BLaER1 treated with 17β-estradiol and CSF1 and Interleukin-3, amounts not matched to agents 10 nM and 100 nM (cell line): ENCODE measurements at regions not wholly inside any gene's neighbourhood (a gene's known extent, or its start where the extent isn't known, plus 50 kb on each side); places are given as distances from the start of the nearest gene placed in this dataset.

Experiments used
- H3K27ac ChIP-seq, 11 experiments: shearing (Covaris generic); formaldehyde crosslinking; 2 replicates each; pipeline ENCODE4 v1.8.1; 2022
- H3K27me3 ChIP-seq, 11 experiments: shearing (Covaris generic); formaldehyde crosslinking; 2 replicates each; pipeline ENCODE4 v1.8.1; 2022
- H3K36me3 ChIP-seq, 11 experiments: shearing (Covaris generic); formaldehyde crosslinking; 2 replicates each; pipeline ENCODE4 v1.8.1; 2022
- H3K4me1 ChIP-seq, 10 experiments: shearing (Covaris generic); formaldehyde crosslinking; 2 replicates each; pipeline ENCODE4 v1.8.1; 2022
- H3K4me2 ChIP-seq, 11 experiments: shearing (Covaris generic); formaldehyde crosslinking; 2 replicates each; pipeline ENCODE4 v1.8.1; 2022
- H3K4me3 ChIP-seq, 10 experiments: shearing (Covaris generic); formaldehyde crosslinking; 2 replicates each; pipeline ENCODE4 v1.8.1; 2022
- H3K9ac ChIP-seq, 11 experiments: shearing (Covaris generic); formaldehyde crosslinking; 2 replicates each; pipeline ENCODE4 v1.8.1; 2022
- H3K9me3 ChIP-seq, 11 experiments: shearing (Covaris generic); formaldehyde crosslinking; replicated peaks in 1 of 11; 2 replicates each; pipeline ENCODE4 v1.8.1; 2022
- H4K20me1 ChIP-seq, 11 experiments: shearing (Covaris generic); formaldehyde crosslinking; 2 replicates each; pipeline ENCODE4 v1.8.1; 2022
- Cebpa-rat ChIP-seq, 11 experiments: shearing (Covaris generic); IDR thresholded peaks; 2 replicates each; pipeline ENCODE4 v1.8.1; 2022

DNA sequence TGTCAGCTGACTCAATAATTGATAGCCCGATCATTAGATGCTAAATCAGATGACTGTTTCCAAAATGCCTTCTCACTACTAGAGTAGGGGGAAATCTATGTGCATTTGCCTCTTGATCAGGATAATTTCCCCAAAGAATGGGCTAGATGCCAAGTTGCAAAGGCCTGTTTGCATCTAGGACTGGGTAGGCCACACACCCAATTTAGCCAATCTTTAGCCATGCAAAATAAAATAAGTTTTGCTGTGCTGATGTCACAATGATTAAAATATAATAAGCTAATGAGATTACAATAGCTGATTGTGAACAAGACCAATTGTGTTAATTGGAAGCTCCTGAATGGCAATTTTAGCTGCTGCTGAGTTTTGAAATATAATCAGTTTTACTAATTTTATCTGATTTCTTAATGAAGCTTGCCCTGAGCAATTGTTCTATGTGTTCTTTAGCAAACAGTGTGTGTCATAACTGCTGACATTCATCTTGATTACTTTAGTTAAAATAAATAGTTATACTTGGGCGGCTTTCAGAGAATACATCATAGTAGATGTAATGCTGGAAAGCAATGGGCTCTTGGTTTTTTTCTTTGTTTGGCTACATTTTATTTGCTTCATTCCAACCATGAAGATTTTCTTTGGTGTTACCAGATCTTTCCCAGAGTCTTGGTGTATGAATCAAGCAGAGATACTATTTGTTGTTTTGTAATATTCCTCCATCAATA lies 973.2 kb upstream of the SLC35B3 start:
- H3K27me3 ChIP-seq: no peaks in the 10 kb centered on the region
- H3K4me2 ChIP-seq: no peak overlapping the region
- no peak for TF ChIP-seq Cebpa-rat (IDR thresholded peaks at IDR 0.05)
- H3K9ac ChIP-seq: no peak overlapping the region
- H3K4me3 ChIP-seq: no peak overlapping the region
- H3K4me1 ChIP-seq: no peaks in the 10 kb centered on the region
- no peaks in the 10 kb centered on the region for H3K36me3 ChIP-seq
- no peaks in the 10 kb centered on the region for H4K20me1 ChIP-seq
- H3K27ac ChIP-seq: no peak overlapping the region
- H3K9me3 ChIP-seq: no peaks in the 10 kb centered on the region

DNA sequence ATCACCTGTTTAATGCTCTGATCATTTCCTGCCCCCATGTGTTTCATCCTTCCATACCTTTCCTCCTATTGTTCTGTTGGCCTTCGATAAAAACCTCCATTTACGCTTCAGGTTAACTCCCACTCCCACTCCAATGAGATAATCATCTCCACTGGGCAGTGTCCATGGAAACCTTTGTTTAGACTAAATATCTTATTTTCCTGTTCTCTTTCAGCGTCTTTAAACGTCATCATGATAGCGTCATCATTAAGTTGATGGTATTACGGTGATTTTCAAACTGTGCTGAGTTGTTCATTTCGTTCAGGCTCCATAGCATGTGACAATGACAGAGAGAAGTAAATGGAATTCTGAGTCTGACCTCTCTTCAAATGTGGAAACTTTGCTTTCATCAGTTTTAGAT lies 970.5 kb upstream of the SLC35B3 start:
- Histone ChIP-seq H3K4me3 (no peak overlapping the region), H3K27me3 (no peaks in the 10 kb centered on the region), H4K20me1 (no peaks in the 10 kb centered on the region), H3K27ac (no peak overlapping the region), H3K9ac (no peak overlapping the region), H3K9me3 (no peaks in the 10 kb centered on the region), H3K36me3 (no peaks in the 10 kb centered on the region), H3K4me2 (no peak overlapping the region), H3K4me1 (no peaks in the 10 kb centered on the region)
- no peak for TF ChIP-seq Cebpa-rat (IDR thresholded peaks at IDR 0.05)

DNA sequence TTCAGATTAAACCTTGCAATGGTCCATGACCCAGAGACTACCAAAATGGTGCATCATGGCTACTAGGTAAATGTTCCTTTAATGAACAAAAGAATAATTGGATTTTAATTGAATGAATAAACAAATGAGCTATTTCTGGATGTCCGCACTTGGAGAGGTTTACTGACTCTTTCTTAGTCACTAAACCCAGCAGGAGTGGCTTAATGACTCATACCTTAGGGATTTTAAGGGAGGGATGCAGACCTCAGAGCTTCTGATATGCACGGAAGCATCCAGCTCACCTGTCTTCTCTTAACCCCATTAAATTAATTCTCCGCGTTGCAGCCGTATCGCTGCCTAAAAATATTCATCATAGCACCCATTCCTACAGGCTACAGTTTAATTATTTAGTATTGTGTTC lies 970.0 kb upstream of the SLC35B3 start:
- H4K20me1 ChIP-seq: no peaks in the 10 kb centered on the region
- no peak overlapping the region for H3K4me2 ChIP-seq
- H3K4me3 ChIP-seq: no peak overlapping the region
- H3K4me1 ChIP-seq: no peaks in the 10 kb centered on the region
- H3K9ac ChIP-seq: no peak overlapping the region
- no peaks in the 10 kb centered on the region for H3K36me3 ChIP-seq
- TF ChIP-seq Cebpa-rat (IDR thresholded peaks at IDR 0.05): no peak
- H3K27me3 ChIP-seq: no peaks in the 10 kb centered on the region
- no peak overlapping the region for H3K27ac ChIP-seq
- H3K9me3 ChIP-seq: no peaks in the 10 kb centered on the region

DNA sequence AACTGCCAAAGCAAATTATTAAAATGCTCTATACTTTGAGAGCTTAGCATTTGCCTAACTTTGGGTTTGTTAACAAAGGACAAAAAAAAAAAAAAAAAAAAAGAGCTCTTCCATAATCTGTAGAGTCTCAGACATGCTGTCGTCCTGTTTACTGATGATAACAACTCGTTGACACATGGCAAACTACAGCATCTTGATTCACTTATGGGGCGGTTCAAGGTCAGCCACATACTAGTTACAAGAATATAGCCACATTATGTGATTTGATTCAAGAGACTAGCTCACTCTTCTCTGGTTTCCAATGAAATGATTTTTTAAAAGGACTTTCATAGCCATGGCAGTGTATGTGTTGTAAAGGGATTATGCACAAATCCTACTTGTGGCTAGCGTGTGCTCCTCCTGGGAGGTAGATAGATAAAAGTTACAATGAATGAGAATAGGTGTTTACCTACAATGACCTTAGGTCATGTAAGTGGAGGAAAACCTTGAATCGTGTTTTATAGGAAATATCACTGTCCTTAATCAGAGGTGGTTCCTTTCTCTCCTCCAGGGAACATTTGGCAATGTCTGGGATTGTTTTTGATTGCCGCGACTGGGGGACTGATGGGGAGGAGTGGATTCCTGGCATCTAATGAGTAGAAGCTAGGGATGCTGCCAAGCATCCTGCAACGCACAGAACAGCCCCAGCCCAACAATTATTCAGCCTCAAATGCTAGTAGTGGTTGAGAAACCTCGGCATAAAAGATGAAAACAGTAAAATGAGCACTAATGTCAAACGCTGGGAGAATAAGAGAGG lies 969.2 kb upstream of the SLC35B3 start:
- Histone ChIP-seq H3K27ac (no peak overlapping the region), H3K4me3 (no peak overlapping the region), H4K20me1 (no peaks in the 10 kb centered on the region), H3K9me3 (no peaks in the 10 kb centered on the region), H3K36me3 (no peaks in the 10 kb centered on the region), H3K4me1 (no peaks in the 10 kb centered on the region), H3K27me3 (no peaks in the 10 kb centered on the region), H3K4me2 (no peak overlapping the region), H3K9ac (no peak overlapping the region)
- no peak for TF ChIP-seq Cebpa-rat (IDR thresholded peaks at IDR 0.05)

DNA sequence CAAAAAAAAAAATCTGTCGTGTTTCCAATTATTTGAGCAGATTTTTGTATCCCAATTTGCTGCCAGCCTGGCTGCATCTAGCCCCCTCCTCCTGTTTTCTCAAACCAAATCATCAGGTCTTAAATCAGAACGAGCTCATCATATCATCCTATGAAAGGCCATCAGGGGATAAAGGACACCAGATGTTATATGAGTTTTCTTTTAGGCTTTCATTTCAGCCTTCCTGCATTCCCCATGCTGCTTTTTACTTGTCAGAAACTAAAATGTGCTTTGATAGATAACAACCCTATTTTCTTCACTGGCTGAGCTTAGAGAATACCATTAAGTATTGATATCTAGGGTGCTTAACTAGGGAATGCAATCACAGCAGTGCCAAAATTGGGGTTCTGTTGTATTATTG lies 968.4 kb upstream of the SLC35B3 start:
- Histone ChIP-seq H4K20me1 (no peaks in the 10 kb centered on the region), H3K27me3 (no peaks in the 10 kb centered on the region), H3K27ac (no peak overlapping the region), H3K9ac (no peak overlapping the region), H3K36me3 (no peaks in the 10 kb centered on the region), H3K4me1 (no peaks in the 10 kb centered on the region), H3K4me3 (no peak overlapping the region), H3K4me2 (no peak overlapping the region), H3K9me3 (peaks cover 0 to 4% (median 0%) of the 10 kb centered on the region in 11 experiments; a peak in 1 of 22 replicates)
- TF ChIP-seq Cebpa-rat (IDR thresholded peaks at IDR 0.05): no peak

DNA sequence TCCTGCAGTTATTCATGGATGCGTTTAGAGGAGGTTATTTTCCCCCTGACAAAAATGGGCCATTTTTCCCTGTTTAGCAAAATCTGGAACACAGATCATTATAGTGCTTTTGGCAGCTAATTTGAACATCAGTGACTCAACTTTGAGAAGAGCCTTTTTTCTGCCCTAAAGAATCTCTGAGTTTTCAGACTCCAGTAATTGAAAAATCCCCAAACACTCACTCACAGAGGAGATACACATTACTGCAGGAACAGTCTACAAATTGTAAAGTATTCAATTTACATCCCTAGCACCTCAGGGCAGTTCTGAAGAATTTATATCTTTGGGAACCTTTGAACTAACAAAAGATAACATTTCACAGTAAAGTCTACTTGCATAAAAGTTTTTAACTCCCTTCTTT lies 966.6 kb upstream of the SLC35B3 start:
- no peak overlapping the region for H3K9ac ChIP-seq
- TF ChIP-seq Cebpa-rat (IDR thresholded peaks at IDR 0.05): no peak
- H3K4me3 ChIP-seq: no peak overlapping the region
- H3K9me3 ChIP-seq: peaks cover 0 to 5% (median 0%) of the 10 kb centered on the region in 11 experiments; a peak in 1 of 22 replicates
- H3K4me2 ChIP-seq: no peak overlapping the region
- no peaks in the 10 kb centered on the region for H3K4me1 ChIP-seq
- no peaks in the 10 kb centered on the region for H4K20me1 ChIP-seq
- no peaks in the 10 kb centered on the region for H3K36me3 ChIP-seq
- H3K27ac ChIP-seq: no peak overlapping the region
- H3K27me3 ChIP-seq: no peaks in the 10 kb centered on the region

DNA sequence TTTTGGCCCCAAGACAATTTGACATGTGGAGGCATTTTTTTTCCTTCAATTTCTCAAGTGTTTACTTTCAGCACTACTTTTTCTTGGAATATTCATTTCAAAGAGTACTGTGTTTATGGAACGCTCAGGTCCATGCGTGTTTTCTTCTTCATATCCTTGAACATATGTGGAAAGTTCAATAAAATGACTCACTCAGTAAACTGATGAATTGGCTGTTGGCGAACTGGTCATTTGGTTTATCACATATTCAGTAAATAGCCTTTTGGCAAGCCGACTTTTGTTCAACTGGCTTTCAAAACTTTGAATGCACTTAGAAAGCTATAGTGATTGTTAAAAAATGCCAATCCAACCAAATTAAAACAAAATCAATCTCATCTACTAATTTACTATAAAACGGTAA lies 964.6 kb upstream of the SLC35B3 start:
- H3K9me3 ChIP-seq: peaks cover 0 to 5% (median 0%) of the 10 kb centered on the region in 11 experiments; a peak in 1 of 22 replicates
- H3K4me1 ChIP-seq: no peaks in the 10 kb centered on the region
- H3K4me2 ChIP-seq: no peak overlapping the region
- no peaks in the 10 kb centered on the region for H3K36me3 ChIP-seq
- no peak overlapping the region for H3K9ac ChIP-seq
- no peak for TF ChIP-seq Cebpa-rat (IDR thresholded peaks at IDR 0.05)
- no peaks in the 10 kb centered on the region for H4K20me1 ChIP-seq
- H3K27ac ChIP-seq: no peak overlapping the region
- no peak overlapping the region for H3K4me3 ChIP-seq
- no peaks in the 10 kb centered on the region for H3K27me3 ChIP-seq

DNA sequence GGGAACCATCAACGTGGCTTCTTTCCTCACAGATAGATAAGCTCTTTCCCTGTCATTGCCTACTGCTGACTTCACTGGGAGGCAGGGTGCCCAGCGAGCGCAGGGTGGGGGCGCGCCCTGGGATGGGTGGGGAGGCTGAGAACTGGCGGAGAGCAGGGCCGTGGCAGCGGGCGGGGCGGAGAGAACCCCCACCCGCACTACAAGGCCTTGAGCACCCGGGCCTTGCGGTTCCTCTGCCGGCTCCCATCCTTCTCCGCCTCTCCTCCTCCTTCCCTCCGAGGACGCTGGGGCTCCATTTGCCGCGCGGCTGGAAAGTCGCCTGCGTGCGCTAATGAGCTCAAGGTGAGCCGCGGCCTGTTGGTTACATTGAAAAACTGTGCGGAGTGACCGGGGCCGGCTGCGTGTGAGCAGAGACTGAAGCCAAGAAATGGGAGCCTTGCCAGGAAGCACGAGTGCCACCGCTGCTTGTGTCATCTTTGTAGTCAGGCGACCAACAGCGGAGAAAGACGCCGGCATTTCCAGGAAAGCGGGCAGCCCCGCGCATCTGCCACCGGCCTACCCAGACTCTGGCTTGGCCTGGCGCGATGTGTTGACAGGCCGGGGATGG lies 963.5 kb upstream of the SLC35B3 start:
- H3K4me1 ChIP-seq: no peaks in the 10 kb centered on the region
- H3K4me3 ChIP-seq: no peak overlapping the region
- H3K27ac ChIP-seq: no peak overlapping the region
- TF ChIP-seq Cebpa-rat (IDR thresholded peaks at IDR 0.05): no peak
- H3K9me3 ChIP-seq: peaks cover 0 to 5% (median 0%) of the 10 kb centered on the region in 11 experiments; a peak in 1 of 22 replicates
- H3K27me3 ChIP-seq: no peaks in the 10 kb centered on the region
- no peaks in the 10 kb centered on the region for H3K36me3 ChIP-seq
- H3K9ac ChIP-seq: no peak overlapping the region
- no peaks in the 10 kb centered on the region for H4K20me1 ChIP-seq
- no peak overlapping the region for H3K4me2 ChIP-seq

DNA sequence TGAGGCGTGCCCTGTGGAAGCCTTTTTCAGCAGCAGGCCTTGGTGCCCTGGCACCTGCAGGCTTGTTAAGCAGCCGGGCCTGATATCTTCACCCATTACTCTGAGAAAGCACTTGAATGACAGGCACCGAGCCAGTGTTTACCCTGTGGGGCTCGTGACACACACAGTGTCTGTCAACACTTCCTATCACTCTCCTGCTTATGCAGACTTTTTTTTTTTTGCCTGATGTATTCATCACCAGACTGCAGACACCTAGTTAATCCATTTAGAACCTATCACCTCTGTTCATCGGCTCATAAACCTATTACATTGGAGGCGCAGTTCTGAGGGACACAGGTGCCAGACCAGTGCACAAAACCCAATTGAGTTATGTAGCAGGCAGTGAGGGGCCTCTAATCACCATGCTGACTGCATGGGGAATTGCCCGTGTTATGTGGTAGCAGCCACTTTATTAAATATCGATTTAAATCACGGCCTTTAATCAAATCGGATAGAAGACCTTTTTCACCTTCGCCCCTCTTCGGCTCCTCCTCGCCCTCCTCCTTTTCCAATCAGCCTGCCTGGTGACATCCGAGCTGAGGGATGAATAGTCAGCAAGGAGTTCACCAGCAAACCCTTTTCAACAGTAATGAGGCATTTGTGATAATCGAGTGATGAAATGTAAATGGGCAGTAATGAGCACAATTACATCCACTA lies 962.9 kb upstream of the SLC35B3 start:
- Histone ChIP-seq H3K4me3 (no peak overlapping the region), H3K36me3 (no peaks in the 10 kb centered on the region), H4K20me1 (no peaks in the 10 kb centered on the region), H3K4me1 (no peaks in the 10 kb centered on the region), H3K4me2 (no peak overlapping the region), H3K27me3 (no peaks in the 10 kb centered on the region), H3K9ac (no peak overlapping the region), H3K27ac (no peak overlapping the region), H3K9me3 (peaks cover 0 to 5% (median 0%) of the 10 kb centered on the region in 11 experiments; a peak in 1 of 22 replicates)
- TF ChIP-seq Cebpa-rat (IDR thresholded peaks at IDR 0.05): no peak
